ENCODE measurements at regions not wholly inside any gene's neighbourhood (a gene's known extent, or its start where the extent isn't known, plus 50 kb on each side); places are given as distances from the start of the nearest gene placed in this dataset.
A peak's percentile ranks its signal among the peaks of the same experiment; 100 is the strongest.

GRCh38 chr17:33652731-33653398, 359.8 kb upstream of the ASIC2 start:
- peaks cover 0 to 9% (median 0%) of the 10 kb centered on the region in 12 donors for H3K4me1 ChIP-seq
- H3K9me3 ChIP-seq, result no peaks in the 10 kb centered on the region
- H3K27me3 ChIP-seq, result peaks cover 0 to 16% (median 0%) of the 10 kb centered on the region in 9 donors
- H3K4me3 ChIP-seq, result no peak overlapping the region
- ATAC-seq (no peak), DNase-seq (no peak)
- H3K36me3 ChIP-seq, result no peaks in the 10 kb centered on the region
- intact Hi-C loops (cut with DNase I), result loop anchor here in 1 of 10 donors (10.0 kb wide), 1 partner anchor 48 kb away; no protein-coding TSS in a partner anchor
- TF ChIP-seq POLR2A (IDR thresholded peaks at IDR 0.05) (no peak), CTCF (IDR thresholded peaks at IDR 0.05) (no peak)
- WGBS, 4 donors, result 54 to 59% (median 56%) methylated on average over 6 of the region's 6 CpGs
- peak overlapping the region in 1 of 12 donors; percentile 17 for H3K27ac ChIP-seq

GRCh38 chr17:33653399-33653788, 360.3 kb upstream of the ASIC2 start:
- DNase-seq (no peak), ATAC-seq (no peak)
- Histone ChIP-seq H3K36me3 (no peaks in the 10 kb centered on the region), H3K27me3 (peaks cover 0 to 16% (median 0%) of the 10 kb centered on the region in 9 donors), H3K9me3 (no peaks in the 10 kb centered on the region), H3K27ac (peak overlapping the region in 1 of 12 donors; percentile 17), H3K4me1 (peaks cover 0 to 12% (median 0%) of the 10 kb centered on the region in 12 donors), H3K4me3 (no peak overlapping the region)
- TF ChIP-seq CTCF (IDR thresholded peaks at IDR 0.05), result no peak
- no peak for TF ChIP-seq POLR2A (IDR thresholded peaks at IDR 0.05)
- intact Hi-C loops (cut with DNase I), result loop anchor here in 1 of 10 donors (10.0 kb wide), 1 partner anchor 49 kb away; no protein-coding TSS in a partner anchor

DNA sequence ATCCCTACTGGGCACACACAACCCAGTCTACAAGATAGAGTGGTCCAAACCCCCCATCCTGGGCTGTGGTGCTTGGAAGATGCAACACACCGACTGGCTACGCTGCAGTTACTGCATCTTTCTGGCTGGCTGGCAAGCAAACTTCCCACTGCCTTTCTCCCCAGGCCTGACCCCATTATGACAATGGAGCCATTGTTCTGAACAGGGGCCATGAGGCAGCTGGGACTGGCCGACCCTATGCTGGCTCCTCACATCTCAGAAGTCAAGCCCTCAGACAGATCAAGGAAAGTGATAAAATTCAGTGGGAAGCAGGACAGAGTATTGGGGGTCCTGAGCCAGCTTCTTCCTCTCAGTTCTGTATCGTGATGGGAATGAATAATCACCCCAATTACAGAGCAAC, 364.1 kb upstream of the ASIC2 start:
- intact Hi-C loops (cut with DNase I), result loop anchor here in 1 of 10 donors (10.0 kb wide), 1 partner anchor 52 kb away; no protein-coding TSS in a partner anchor
- Histone ChIP-seq H3K9me3 (no peaks in the 10 kb centered on the region), H3K4me1 (peaks cover 0 to 10% (median 0%) of the 10 kb centered on the region in 12 donors), H3K4me3 (no peak overlapping the region), H3K27me3 (no peaks in the 10 kb centered on the region), H3K36me3 (no peaks in the 10 kb centered on the region), H3K27ac (no peak overlapping the region)
- no peak for DNase-seq
- ATAC-seq, result no peak
- no peak for TF ChIP-seq CTCF (IDR thresholded peaks at IDR 0.05)
- TF ChIP-seq POLR2A (IDR thresholded peaks at IDR 0.05), result no peak
- 65 to 74% (median 66%) methylated on average over 4 of the region's 4 CpGs for WGBS, 4 donors

DNA sequence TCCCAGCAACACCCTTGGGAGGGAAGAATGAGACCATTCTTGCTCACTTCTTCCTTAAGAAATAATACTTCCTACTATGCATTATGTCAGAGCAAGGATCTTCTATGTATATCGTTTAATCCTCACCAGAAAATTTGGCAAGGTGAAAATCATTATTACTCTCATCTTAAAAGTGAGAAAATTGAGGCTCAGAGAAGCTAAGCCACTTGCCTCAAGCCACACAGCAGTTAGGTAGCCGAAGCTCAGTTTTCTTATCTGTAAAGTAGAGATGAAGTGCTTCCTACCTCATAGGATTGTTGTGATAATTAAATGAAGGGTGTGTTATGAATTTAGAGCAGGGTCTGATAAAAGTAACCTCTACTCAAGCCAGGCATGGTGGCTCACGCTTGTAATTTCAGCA, 368.9 kb upstream of the ASIC2 start:
- no peaks in the 10 kb centered on the region for H3K36me3 ChIP-seq
- peaks cover 0 to 6% (median 0%) of the 10 kb centered on the region in 9 donors for H3K27me3 ChIP-seq
- H3K9me3 ChIP-seq, result no peaks in the 10 kb centered on the region
- DNase-seq, result no peak
- WGBS, 4 donors, result 47 to 68% (median 55%) methylated on average over 3 of the region's 3 CpGs
- ATAC-seq, result no peak
- H3K4me1 ChIP-seq, result peaks cover 0 to 4% (median 0%) of the 10 kb centered on the region in 12 donors
- TF ChIP-seq POLR2A (IDR thresholded peaks at IDR 0.05) (no peak), CTCF (IDR thresholded peaks at IDR 0.05) (no peak)
- H3K4me3 ChIP-seq, result no peak overlapping the region
- no peak overlapping the region for H3K27ac ChIP-seq
- intact Hi-C loops (cut with DNase I), result no loop called here

Data from heart left ventricle (tissue), 16 donors.